HL-60 (cell line): ENCODE measurements at regions not wholly inside any gene's neighbourhood (a gene's known extent, or its start where the extent isn't known, plus 50 kb on each side); places are given as distances from the start of the nearest gene placed in this dataset.

Experiments used
- CTCF ChIP-seq: IDR thresholded peaks from one replicate; pipeline ENCODE4 v1.5.1; 2011; ENCODE audit warnings: low read length, control low read depth, inconsistent platforms; ENCODE audit not compliant: insufficient read depth
- GABPA ChIP-seq: IDR thresholded peaks from 2 replicates; pipeline ENCODE4 v1.6.1; 2012; ENCODE audit warnings: low read depth
- POLR2AphosphoS5 ChIP-seq: IDR thresholded peaks from 2 replicates; pipeline ENCODE4 v1.6.1; 2012; ENCODE audit warnings: low read depth

GRCh38 chr15:56786966-56787365 lies 53.7 kb upstream of the ZNF280D start:
- TF ChIP-seq CTCF, result no peak
- TF ChIP-seq POLR2AphosphoS5, result no peak
- no peak for TF ChIP-seq GABPA
